ENCODE measurements at regions not wholly inside any gene's neighbourhood (a gene's known extent, or its start where the extent isn't known, plus 50 kb on each side); places are given as distances from the start of the nearest gene placed in this dataset.

GRCh38 chr6:141521440-141521839, 611.3 kb upstream of the GJE1 start:
- no peak for TF ChIP-seq GATAD2B (IDR thresholded peaks at IDR 0.05; ENCODE audit: borderline replicate concordance)
- TF ChIP-seq CTCF (IDR thresholded peaks at IDR 0.05 in 2 of 3, conservative IDR thresholded peaks at IDR 0.05 in 1 of 3; ENCODE audit: insufficient read depth in 2 of 3, low read depth in 1 of 3, low read length in 3 of 3), result no peak
- no peak for TF ChIP-seq SMARCC2 (IDR thresholded peaks at IDR 0.05; ENCODE audit: low read depth)
- TF ChIP-seq SMC3 (conservative IDR thresholded peaks at IDR 0.05; ENCODE audit: insufficient read depth, low read depth, low read length), result no peak
- no peak for TF ChIP-seq EHMT2 (IDR thresholded peaks at IDR 0.05)
- TF ChIP-seq ATF3 (IDR thresholded peaks at IDR 0.05), result no peak
- TF ChIP-seq ATF3 (CRISPR knock-in tag; conservative IDR thresholded peaks at IDR 0.05), result no peak
- TF ChIP-seq POLR2AphosphoS5 (IDR thresholded peaks at IDR 0.05; ENCODE audit: control insufficient read depth, insufficient read depth, low read depth, low read length), result no peak
- TF ChIP-seq NR2C1 (IDR thresholded peaks at IDR 0.05), result no peak
- TF ChIP-seq NR2C1 (tag; IDR thresholded peaks at IDR 0.05), result no peak
- no peak for TF ChIP-seq RFX1 (IDR thresholded peaks at IDR 0.05)
- TF ChIP-seq MTF1 (CRISPR knock-in tag; IDR thresholded peaks at IDR 0.05; ENCODE audit: borderline replicate concordance), result no peak
- TF ChIP-seq ZNF3 (CRISPR knock-in tag; IDR thresholded peaks at IDR 0.05), result no peak
- no peak for TF ChIP-seq CBX1 (IDR thresholded peaks at IDR 0.05; ENCODE audit: low read depth)
- no peak for TF ChIP-seq NRF1 (conservative IDR thresholded peaks at IDR 0.05 in 1 of 2, IDR thresholded peaks at IDR 0.05 in 1 of 2)
- no peak for TF ChIP-seq JUN (IDR thresholded peaks at IDR 0.05; ENCODE audit: borderline replicate concordance, low read depth, low read length)
- TF ChIP-seq JUN (CRISPR knock-in tag; IDR thresholded peaks at IDR 0.05; ENCODE audit: borderline replicate concordance), result no peak

Data from K562 (cell line).